ENCODE measurements at regions not wholly inside any gene's neighbourhood (a gene's known extent, or its start where the extent isn't known, plus 50 kb on each side); places are given as distances from the start of the nearest gene placed in this dataset.
"Not testable (repeated sequence)": the region's sequence is repeated elsewhere in the genome, so short reads cannot be mapped to it uniquely, and the experiment has no call there.

- not testable (repeated sequence) for ATAC-seq
These were observed 156.1 kb downstream of the BMP7 start for GRCh38 chr20:57110121-57111027.

GRCh38 chr20:57111028-57111373, 155.4 kb downstream of the BMP7 start:
- ATAC-seq: no peak

DNA sequence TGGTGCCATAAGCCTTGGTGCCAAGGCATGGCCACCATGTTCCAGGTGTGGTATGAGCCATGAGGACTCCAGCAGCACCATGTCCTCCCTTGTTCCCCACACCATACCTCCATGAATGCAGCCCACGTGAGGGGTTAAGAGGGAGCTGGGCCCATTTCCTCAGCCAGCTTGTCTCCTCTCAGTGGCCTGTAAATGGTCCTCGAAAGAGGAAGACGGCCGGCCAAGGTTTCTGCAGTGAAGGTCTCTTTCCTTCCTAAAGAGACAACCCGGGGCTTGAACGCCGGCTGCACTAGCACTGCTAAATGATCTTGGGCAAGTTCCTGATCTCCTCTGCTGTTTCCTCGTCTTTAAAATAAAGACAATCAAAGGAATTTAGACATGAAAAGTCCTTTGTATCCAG, 154.0 kb downstream of the BMP7 start:
- no peak for ATAC-seq

GRCh38 chr20:57114290-57115005, 152.0 kb downstream of the BMP7 start:
- no peak for ATAC-seq

- no peak for ATAC-seq
These were observed 149.1 kb downstream of the BMP7 start for GRCh38 chr20:57117296-57117695.

GRCh38 chr20:57118107-57118769, 148.2 kb downstream of the BMP7 start:
- ATAC-seq: no peak

Data from esophagus mucosa (tissue), 1 donor.